ENCODE measurements at regions not wholly inside any gene's neighbourhood (a gene's known extent, or its start where the extent isn't known, plus 50 kb on each side); places are given as distances from the start of the nearest gene placed in this dataset.

GRCh38 chr4:131430302-131430701 lies 1718.8 kb upstream of the PCDH10 start:
- Histone ChIP-seq H3K9ac (ENCODE audit: low read depth in 1 of 2, low read length in 2 of 2) (no peak overlapping the region), H3K9me3 (ENCODE audit: control insufficient read depth in 4 of 4, low read length in 3 of 4) (no peaks in the 10 kb centered on the region), H3K27me3 (ENCODE audit: control insufficient read depth in 4 of 4, insufficient read depth in 4 of 4, low read length in 3 of 4) (no peaks in the 10 kb centered on the region), H3K27ac (ENCODE audit: low read depth in 1 of 2, low read length in 2 of 2) (no peak overlapping the region), H3K36me3 (ENCODE audit: control insufficient read depth in 4 of 4, insufficient read depth in 3 of 4, low read depth in 1 of 4, low read length in 3 of 4) (no peaks in the 10 kb centered on the region), H3K4me3 (ENCODE audit: low read depth in 1 of 3, low read length in 3 of 3) (no peak overlapping the region), H3K4me1 (ENCODE audit: control insufficient read depth in 4 of 4, insufficient read depth in 4 of 4, low read length in 3 of 4) (no peaks in the 10 kb centered on the region)
- DNase-seq (ENCODE audit: low spot score), result no peak
- TF ChIP-seq YY1 (IDR thresholded peaks at IDR 0.05) (no peak), EGR1 (IDR thresholded peaks at IDR 0.05; ENCODE audit: low read depth in 2 of 2) (no peak), HNF4A (conservative IDR thresholded peaks at IDR 0.05) (no peak), ZBTB33 (IDR thresholded peaks at IDR 0.05) (no peak), RXRA (IDR thresholded peaks at IDR 0.05) (no peak), SP1 (IDR thresholded peaks at IDR 0.05) (no peak), NR2F2 (IDR thresholded peaks at IDR 0.05) (no peak), GABPA (IDR thresholded peaks at IDR 0.05 in 1 of 2, conservative IDR thresholded peaks at IDR 0.05 in 1 of 2) (no peak), TAF1 (conservative IDR thresholded peaks at IDR 0.05) (no peak), RAD21 (IDR thresholded peaks at IDR 0.05) (no peak), ATF3 (IDR thresholded peaks at IDR 0.05) (no peak), HNF4G (IDR thresholded peaks at IDR 0.05) (no peak), JUND (IDR thresholded peaks at IDR 0.05) (no peak), FOXA1 (IDR thresholded peaks at IDR 0.05) (no peak), REST (IDR thresholded peaks at IDR 0.05) (no peak), CTCF (IDR thresholded peaks at IDR 0.05; ENCODE audit: low read depth, low read length, missing input control) (no peak), MAX (IDR thresholded peaks at IDR 0.05) (no peak), FOXA2 (IDR thresholded peaks at IDR 0.05) (no peak)
- WGBS, result 68% methylated on average over 3 of the region's 3 CpGs
